GM19035 (cell line): ENCODE measurements at regions not wholly inside any gene's neighbourhood (a gene's known extent, or its start where the extent isn't known, plus 50 kb on each side); places are given as distances from the start of the nearest gene placed in this dataset.
"Not testable (repeated sequence)": the region's sequence is repeated elsewhere in the genome, so short reads cannot be mapped to it uniquely, and the experiment has no call there.

ENCODE experiments used
- ATAC-seq: cut with Tn5 transposase; IDR thresholded peaks from one replicate; pipeline ENCODE4 v1.9.1; 2021; ENCODE audit not compliant: unreplicated experiment

DNA sequence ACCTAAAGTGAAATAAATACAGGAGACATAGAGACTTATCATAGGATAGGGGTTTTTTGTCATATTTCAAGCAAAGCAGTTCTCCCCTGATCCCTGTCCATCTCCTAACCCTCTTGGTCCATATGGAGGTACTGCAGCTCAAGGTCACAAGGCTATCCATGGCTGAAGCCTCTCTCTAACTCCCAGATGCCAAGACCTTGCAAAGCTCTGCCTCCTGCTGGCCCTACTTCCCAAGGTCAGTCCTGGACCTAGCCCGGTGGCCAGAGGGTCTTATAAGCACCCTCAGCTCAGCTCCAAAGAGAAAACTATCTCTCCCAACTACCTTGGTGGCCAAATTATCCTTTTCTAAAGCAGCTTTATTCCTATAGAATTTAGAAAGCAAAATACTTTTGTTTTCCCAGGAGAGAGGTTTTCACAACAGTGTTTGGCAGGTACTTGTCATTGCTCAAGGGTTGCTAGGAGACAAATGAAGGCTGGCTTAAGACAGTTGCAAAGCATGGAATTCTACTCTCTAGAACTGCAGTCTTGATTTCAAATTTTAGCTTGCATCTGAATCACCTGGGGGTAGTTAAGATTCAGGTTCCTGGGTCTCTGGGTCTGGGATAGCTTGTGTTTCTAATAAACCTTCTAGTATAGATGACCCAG lies 121.5 kb downstream of the XCL2 start:
- no peak for ATAC-seq

GRCh38 chr1:168421399-168422004 lies 122.3 kb downstream of the XCL2 start:
- ATAC-seq: no peak

- ATAC-seq: no peak
Observed at GRCh38 chr1:168420177-168420576, 123.6 kb downstream of the XCL2 start.

DNA sequence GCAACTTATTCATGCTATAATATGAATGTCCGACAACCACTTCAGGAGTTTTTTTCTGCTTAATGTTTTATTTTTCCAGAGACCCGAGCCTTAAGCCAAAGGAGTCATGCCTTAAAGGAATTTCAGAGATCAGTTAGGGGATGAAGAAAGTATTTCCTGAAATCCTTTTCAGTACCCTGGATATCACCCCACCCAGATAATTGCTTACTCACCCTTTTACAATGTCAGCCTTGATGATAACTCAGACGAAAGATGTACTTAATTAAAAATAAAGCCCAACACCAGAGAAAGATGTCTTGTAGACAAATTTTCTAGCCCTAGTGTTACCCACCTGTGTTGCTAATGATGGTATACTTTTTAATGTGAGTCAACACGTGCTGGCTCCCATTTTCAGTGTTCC lies 124.1 kb downstream of the XCL2 start:
- no peak for ATAC-seq

GRCh38 chr1:168416220-168416619 lies 127.6 kb downstream of the XCL2 start:
- ATAC-seq: no peak

GRCh38 chr1:168414914-168415313 lies 128.9 kb downstream of the XCL2 start:
- no peak for ATAC-seq

DNA sequence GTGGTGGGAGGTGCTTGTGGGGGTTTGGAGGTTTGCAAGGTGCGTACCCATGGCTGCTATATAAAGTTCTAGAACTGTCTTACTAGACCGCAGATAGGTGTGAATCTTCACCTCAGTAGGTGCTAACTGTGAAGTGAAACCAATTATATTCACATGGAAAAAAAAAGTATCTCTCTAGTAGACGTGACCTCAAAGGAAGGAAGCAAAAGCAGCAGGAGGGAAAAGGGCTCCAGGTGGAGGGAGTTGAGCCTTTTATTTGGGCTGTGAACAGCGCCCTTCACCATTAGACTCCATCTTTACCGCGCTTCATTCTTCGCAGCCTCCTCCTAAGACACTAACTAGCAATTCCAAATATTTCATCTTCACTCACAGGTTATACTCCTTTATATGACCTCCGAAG lies 129.8 kb downstream of the TBX19 start:
- no peak for ATAC-seq

DNA sequence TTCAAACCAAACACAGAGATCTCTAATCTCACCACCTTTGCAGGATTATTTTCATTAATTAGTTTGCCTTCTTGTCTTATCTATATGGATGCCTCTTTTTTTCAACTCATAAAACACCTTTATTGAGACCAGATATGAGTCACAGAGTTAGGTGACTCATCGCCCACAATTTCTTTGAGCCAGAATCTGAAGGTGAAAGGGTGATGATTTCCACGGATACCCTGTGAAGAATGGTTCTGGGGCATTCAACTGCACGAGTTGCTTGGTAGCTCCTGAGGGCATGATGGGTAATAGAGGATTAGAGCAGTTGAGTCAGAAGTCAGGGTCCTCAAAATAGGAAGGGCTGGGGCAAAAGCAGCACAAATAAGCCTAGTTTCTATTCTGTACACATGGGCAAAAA lies 128.2 kb downstream of the TBX19 start:
- peak; percentile 64 for ATAC-seq

GRCh38 chr1:168408539-168408865 lies 127.8 kb downstream of the TBX19 start:
- ATAC-seq: no peak

- no peak for ATAC-seq
Observed at GRCh38 chr1:168407832-168408538, 127.3 kb downstream of the TBX19 start.

DNA sequence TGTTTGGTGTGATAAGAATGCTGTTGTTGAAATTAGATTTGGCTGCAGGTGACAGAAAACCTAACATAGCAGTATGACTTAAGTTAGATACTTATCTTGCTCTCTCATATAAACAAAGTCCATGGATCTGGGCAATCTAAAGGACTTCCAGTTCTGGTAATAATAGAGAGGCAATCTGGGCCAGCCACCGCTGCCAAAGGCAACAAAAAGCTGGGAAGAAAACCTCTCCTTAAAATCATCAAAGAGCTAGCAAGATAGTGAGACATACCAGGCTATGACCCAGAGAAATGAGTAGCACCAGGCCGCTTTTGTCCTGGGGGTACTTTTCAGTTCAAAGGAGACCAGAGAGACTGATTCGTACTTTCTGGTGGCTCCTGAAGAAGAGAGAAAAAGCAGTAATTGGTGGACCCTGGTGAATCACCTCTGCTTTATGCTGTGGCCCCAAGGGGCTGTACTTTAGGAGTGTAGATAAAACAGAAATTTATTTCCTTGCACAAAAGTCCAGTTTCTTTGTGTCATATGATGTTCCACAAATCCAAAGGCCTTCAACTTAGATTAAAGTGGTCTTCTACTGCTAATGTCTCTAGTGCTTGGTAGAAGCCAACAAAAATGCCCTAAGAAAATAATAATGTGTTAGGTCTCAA lies 125.4 kb downstream of the TBX19 start:
- ATAC-seq: no peak

- no peak for ATAC-seq
Observed at GRCh38 chr1:168403140-168403539, 122.5 kb downstream of the TBX19 start.

GRCh38 chr1:168402466-168402865 lies 121.8 kb downstream of the TBX19 start:
- ATAC-seq: not testable (repeated sequence)

DNA sequence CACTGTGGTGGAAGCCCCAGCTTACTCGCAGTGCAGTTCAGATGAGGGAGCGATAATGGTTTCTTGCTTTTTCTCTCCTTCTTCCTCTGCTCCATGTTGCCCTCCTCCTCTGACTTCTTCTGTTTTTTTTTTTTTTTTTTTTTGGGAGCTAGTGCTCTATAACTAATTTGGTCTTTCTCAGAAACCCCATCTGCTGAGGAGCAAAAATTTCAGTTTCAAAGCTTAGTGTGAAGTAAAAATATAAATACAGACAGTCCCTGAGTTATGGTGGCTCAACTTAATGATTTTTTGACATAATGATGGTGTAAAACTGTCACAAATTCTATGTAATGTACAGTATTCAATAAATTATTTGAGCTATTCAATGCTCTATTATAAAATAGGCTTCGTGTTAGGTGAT lies 120.7 kb downstream of the TBX19 start:
- no peak for ATAC-seq

DNA sequence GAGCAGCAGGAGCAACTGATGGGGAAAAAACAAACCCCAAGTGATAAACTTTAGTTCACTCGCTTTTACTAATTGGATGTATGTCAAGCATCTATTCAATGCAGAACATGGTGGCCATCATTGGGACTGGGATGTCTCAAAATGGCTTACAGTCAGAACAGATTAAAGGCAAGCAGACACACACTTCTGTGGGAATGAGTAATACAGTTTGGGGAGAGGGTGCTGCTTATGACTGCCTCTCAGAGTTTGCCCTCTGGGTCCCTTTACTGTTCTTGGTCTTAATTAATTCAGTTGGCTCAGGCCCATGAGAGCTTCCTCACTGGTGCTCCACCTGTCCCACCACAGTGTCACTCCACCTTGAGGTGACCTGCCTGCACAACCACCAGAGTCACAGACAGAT lies 119.5 kb downstream of the TBX19 start:
- no peak for ATAC-seq

- no peak for ATAC-seq
Observed at GRCh38 chr1:168397806-168398205, 117.1 kb downstream of the TBX19 start.

GRCh38 chr1:168396940-168397684 lies 116.4 kb downstream of the TBX19 start:
- no peak for ATAC-seq

- no peak for ATAC-seq
Observed at GRCh38 chr1:168396508-168396907, 115.8 kb downstream of the TBX19 start.

DNA sequence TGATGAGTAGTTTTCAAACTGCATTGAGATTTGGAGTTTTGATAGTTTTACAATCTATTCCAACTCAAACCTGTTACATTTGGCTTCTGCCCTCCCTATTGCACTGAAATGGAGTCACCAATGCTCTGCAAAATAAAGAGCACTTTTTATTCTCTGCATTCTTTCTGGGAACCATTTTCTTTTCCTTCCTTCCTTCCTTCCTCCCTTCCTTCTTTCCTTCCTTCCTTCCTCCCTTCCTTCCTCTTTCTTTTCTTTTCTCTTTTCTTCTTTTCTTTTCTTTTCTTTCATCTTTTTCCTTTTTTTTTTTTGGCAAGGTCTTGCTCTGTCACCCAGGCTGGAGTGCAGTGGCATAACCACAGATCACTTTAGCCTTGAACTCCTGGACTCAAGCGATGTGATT lies 114.2 kb downstream of the TBX19 start:
- ATAC-seq: no peak

GRCh38 chr1:168392958-168393549 lies 112.4 kb downstream of the TBX19 start:
- ATAC-seq: no peak
